ENCODE measurements at regions not wholly inside any gene's neighbourhood (a gene's known extent, or its start where the extent isn't known, plus 50 kb on each side); places are given as distances from the start of the nearest gene placed in this dataset.
A peak's percentile ranks its signal among the peaks of the same experiment; 100 is the strongest.
"Not testable (repeated sequence)": the region's sequence is repeated elsewhere in the genome, so short reads cannot be mapped to it uniquely, and the experiment has no call there.

DNA sequence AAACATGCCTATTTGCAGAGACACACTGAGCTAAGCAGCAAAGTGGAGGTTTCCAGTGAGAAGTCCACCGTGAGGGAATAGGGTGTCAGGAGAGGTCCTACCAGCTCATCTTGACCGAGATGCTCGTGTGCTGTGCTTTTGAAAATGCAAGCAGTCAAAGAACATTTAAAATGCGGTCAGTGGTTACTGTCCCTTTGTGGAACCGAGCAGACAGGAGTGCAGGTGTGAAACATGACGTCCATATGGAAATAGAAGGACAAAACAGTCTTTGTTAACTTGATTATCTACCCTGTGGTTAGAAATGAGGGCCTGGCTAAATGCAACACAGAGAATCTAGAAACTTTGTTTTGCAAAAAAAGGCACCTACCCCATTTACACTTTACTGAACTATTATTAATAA, 473.3 kb downstream of the SPATA31A6 start:
- not testable (repeated sequence) for DNase-seq (ENCODE audit: low read depth)

DNA sequence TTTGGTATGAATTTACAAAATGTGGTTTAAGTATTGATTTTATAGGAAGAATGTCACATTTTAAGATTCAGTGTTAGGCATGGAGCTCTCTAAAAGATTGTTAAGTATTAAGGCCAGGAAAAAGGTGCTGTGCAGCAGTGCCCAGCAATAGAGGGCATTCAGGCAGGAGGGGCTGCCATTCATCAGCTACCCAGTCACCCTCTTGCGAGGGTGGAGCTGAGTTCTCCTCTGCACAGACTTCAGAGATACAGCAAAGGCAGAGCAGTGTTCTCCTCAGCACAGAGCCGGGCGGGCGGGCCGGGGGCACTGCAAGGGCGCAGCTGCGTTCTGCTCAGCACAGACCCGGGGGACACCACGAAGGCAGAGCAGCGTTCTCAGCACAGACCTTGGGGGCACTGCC, 474.0 kb downstream of the SPATA31A6 start:
- DNase-seq (ENCODE audit: low read depth), result not testable (repeated sequence)

DNA sequence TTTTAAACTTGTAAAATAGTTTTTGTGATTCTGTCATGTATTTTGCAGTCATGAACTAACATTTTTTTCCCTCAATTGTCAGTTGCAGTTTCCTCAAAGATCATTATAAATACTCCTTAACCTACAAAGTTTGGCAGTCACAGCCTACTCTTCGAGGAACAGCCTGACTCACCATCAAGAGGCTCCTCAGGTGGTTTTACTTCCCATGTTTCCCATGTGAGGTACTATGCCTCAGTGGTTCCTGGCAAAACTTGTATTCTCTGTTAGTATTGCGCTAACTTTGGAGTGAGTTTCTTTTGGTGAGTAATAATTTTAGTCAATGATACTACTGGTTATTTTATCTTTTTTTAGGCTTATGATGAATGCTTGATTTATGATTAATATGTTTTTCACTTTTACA, 513.7 kb downstream of the SPATA31A6 start:
- not testable (repeated sequence) for DNase-seq (ENCODE audit: low read depth)

DNA sequence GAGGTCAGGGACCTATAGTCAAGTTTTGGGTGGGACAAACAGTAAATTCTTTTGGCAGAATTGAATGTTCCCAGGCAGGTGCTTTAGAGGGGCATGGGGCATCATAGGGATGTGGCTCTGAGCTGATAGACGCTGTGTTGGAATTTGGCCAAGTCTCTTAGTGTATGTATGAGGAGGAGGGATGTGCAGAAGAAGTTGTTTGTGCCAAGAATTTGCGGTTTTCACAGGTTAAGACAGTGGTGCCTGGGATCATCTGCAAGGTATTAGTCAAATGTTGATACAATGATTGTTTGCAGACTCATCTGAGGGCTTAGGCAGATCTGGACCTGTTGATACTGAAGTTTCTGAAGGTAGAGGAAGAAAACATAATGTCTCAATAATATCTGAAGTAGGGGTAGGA, 519.4 kb downstream of the SPATA31A6 start:
- DNase-seq (ENCODE audit: low read depth), result not testable (repeated sequence)

DNA sequence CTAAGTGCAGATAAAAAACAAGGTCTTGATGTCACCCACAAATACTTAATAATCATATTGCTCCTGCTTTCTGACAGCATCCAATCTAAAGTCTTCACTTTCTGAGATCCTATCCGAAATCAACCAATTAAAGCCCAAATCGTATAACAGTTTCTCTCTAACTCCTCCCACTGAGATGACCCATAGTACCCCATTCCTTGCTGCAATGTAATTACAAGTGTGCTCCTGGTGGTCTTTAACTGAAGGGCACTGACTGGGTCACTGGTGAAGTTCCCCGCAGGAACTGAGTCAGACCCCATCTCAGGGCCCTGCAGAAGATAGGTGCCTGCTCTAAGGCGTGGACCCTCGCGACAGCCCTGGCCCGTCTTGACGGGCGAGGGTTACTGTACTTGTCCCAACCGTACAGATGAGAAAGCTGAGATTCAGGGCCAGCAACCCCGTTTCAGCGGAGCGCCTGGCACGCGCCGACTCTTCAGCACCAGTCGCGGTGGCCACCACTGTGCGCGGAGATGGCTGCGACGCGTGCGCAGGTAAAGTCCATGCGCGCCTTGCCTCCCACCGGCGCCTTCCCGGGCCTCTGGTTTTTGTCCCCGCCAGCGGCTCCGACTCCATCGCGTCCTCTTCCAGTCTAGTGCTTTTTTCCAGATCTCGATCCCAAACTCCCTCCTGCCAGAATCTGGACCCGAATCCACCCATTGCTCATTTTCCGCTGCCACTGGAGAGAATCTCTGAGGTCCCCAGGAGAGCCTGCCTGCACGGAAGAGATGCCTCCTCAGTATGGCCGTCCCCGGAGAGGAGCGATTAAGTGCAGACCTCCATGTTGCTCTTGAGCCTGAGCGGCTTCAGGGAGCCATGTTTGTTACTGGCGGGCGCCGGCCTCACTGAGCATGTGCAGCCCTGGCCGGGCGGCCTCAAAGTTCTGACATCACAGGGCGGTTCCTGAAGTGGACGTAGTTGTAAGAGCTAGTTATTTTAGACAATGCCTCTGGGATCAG, 541.7 kb downstream of the SPATA31A6 start:
- not testable (repeated sequence) for DNase-seq (ENCODE audit: low read depth)

GRCh38 chr9:42743030-42743814, 559.8 kb downstream of the SPATA31A6 start:
- DNase-seq (ENCODE audit: low read depth), result peak; percentile 37

DNA sequence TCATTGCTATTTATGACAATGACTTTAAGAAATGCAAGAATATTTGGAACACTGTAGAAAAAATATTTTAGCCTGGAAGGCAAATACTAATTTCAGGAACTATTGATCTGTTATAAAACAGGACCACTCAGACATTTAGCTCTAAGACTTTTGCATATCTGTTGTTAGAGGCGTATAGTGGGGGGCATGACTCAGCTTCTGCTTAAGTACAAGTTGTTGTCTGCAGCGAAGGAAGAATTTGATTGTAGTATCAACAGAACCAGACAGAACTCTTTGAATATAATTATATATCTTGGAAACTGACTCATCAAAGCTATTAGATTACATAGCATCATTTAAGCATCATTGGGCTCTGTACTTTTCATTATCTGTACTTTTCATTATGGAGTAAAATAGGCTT, 573.8 kb downstream of the SPATA31A6 start:
- not testable (repeated sequence) for DNase-seq (ENCODE audit: low read depth)

DNA sequence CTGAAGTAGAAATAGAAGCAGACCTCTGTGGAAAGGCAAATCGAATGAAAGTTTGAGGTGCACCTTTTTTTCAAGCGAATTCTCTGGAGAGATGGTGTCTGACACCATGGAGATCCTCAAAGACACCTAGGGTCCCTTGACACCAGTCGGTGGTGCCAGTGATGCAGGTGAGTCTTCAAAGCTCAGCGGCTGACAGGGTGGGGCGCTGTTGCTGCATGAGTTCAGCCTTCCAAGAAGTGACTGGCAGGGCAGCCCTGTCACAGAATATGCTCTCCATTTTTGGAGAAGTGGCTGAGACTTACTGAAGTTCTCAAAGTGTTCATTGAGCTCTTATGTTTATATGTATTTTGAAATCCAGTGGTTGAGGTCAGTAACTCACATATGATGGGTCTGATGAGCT, 575.9 kb downstream of the SPATA31A6 start:
- not testable (repeated sequence) for DNase-seq (ENCODE audit: low read depth)

DNA sequence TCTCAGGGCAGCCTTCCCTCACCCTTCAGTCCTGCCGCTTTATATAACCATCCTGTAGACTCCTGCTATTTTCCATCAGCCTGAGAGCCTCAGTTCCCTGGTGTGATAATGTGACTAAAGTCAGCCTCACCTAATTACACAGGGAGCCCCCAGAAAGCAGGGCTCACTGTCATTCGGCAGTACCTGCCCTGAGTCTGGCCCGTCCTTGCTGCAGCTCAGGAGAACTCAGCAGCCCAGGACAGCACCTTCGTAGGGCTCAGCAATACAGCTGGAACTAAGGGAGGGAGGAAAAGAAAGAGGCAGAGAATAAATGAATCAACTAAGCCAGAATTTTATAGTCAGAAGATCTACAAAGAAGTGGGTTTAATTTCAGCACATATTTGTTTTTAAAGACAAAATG, 598.7 kb downstream of the SPATA31A6 start:
- DNase-seq (ENCODE audit: low read depth), result not testable (repeated sequence)

GRCh38 chr9:42792725-42793124, 609.3 kb downstream of the SPATA31A6 start:
- DNase-seq (ENCODE audit: low read depth), result not testable (repeated sequence)

DNA sequence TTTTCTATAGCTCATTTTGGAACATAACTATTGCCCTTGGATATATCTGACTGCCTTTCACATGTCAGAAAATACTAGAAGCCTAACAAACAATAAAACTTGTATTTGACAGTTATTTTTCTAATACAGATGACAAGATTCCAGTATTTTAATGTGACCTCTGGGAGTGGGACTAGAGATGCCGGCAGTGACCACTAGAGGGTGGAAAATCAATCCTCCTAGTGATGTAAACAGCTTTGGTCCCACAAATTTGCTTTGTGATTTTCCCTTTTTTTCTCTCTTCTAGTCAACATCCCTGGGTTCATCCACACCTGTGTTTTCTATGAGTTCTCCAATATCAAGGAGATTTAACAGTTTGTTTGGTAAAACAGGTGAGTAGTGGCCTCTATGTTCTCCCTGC, 615.1 kb downstream of the SPATA31A6 start:
- DNase-seq (ENCODE audit: low read depth), result not testable (repeated sequence)

DNA sequence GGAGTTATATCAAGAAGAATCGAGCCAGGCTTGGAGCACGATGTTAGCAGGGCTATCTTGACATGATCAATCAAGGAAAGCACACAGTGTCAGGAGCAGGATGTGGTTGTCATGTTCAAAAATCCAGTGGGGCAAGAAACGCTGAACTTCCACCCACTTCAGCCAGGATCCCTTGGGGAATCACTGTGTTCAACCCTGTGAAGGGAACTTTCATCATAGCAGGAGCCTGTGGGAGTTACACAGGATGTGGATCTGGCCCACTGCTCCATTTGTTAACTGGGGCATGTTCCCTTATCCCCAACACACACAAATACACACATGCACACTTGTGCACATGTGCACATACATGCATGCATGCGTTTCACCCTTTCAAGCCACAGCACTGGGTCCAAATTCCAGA, 619.3 kb downstream of the SPATA31A6 start:
- not testable (repeated sequence) for DNase-seq (ENCODE audit: low read depth)

- not testable (repeated sequence) for DNase-seq (ENCODE audit: low read depth)
Measured at GRCh38 chr9:42806674-42807073, 623.2 kb downstream of the SPATA31A6 start.

DNA sequence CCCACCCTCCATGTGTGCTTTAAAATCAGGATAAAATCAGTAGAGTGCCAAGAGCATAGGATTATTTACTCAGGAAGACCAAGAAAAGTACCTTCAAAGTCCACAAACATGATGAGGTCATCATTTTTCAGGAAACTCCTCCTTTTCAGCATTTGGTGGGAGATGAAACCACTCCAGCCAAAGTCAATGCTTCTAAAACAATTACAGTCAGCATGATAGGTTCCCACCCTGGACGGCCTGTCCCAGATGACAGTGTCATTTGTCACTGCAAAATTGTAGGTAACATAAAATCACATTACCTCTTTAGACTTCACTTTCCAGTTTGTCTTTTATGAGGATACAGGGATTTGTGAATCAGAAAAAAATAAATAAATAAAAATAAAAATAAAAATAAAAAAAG, 638.0 kb downstream of the SPATA31A6 start:
- not testable (repeated sequence) for DNase-seq (ENCODE audit: low read depth)

DNA sequence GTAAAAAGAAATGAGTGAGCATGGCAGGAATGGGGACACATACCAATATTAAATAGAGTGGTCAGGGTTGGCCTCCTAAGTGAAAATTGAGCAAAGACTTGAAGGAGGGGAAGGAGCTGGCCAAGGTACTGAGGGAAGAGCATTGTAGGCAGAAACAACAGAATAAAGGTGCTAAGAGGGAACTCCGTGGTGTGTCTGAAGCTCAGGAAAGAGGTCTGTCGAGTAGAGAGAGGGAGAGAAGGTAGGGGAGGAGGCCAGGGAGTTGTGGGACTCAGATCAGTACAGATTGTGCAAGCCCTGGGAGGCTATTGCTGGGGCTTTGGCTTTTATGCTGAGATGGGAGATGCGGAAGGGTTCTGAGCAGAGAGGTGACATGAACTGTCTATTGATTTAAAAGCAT, 664.7 kb downstream of the SPATA31A6 start:
- DNase-seq (ENCODE audit: low read depth), result not testable (repeated sequence)

DNA sequence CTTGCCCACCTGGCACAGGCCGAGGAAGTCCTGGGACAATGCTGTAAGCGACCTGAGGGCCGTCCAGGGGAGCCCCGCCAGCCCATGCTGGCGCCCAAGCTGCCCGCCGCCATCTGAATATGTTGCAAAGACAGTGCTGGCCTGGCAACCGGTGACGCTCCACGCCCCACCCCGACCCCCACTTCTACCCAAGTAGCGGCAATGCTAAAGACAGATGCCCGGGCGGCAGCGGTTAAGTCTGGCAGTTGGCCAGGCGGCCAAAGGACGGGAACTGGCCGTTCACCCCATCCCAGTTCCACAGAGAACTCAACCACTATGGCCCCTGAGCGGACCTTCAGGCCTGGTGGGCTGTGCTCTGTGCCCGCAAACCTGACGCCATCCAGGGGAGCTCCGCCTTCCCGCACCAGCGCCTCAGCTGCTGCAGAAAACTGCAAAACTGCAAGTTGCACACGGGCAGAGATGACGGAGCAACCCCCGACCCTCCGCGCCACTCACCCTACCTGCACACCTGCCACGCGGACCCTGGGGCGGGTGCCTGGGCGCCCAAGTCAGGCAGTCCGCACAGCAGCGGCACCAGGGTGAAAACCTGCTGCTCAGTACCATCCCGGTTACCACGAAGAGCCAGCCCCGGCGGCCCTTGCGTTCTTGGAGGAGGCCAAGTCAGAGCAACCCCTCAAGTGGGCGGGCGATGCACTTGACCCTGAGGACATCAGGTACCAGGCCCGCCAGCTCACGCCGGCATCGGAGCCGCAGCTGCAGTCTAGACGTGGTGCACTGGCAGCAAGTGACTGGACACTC, 667.6 kb downstream of the SPATA31A6 start:
- not testable (repeated sequence) for DNase-seq (ENCODE audit: low read depth)

- not testable (repeated sequence) for DNase-seq (ENCODE audit: low read depth)
Measured at GRCh38 chr9:42851701-42852100, 668.2 kb downstream of the SPATA31A6 start.

DNA sequence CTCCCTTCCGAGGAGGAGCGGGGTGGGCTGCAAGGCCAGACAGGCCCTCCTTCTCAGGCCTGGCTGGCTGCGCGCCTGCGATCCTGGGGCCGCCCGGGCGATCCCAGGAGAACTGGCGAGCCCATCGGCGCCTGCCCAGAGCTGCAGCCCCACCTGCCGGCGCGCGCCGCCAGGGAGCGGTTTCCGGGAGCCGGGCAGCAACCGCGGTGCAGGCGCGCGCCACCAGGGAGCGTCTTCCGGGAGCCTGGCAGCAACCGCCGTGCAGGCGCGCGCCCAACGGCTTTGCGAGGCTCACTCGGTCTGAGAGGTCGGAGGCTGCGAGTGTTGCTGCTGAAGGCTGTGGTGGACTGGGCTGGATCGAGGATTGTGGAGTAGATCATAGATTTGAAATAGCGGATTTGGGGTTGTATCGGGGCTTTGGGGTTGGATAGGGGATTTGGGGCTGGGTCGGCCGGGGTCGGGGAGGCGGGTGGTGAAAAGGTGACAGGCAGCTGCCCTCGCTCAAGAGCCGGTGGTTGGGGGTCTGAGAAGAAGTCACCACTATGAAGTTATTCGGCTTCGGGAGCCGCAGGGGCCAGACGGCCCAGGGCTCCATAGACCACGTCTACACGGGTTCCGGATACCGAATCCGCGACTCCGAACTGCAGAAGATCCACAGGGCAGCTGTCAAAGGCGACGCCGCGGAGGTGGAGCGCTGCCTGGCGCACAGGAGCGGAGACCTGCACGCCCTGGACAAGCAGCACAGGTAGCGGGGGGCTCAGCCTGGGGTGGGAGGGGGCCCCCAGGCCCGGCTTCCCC, 668.9 kb downstream of the SPATA31A6 start:
- DNase-seq (ENCODE audit: low read depth), result peak; percentile 35

- DNase-seq (ENCODE audit: low read depth), result not testable (repeated sequence)
Measured at GRCh38 chr9:42860133-42860532, 676.7 kb downstream of the SPATA31A6 start.

DNA sequence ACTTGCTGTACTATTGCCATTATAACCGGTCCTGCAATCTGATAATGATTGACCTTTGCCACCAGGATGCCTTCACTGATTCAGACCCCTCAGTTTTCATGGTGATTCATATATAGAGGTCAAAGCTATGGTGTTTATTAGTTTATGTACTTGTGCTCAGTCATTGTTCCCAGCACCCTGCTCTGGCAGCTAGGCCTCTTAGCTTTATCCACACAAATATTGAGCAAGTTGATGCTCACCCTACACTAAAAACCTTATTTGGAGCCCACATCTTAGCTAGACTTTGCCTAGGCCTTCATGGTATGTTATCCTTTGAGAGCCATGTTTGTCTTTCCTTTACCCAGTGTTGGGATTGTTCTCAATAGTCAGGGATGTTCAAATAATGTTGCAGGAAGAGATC, 679.0 kb downstream of the SPATA31A6 start:
- not testable (repeated sequence) for DNase-seq (ENCODE audit: low read depth)

All from amniotic epithelial cell (primary cell).